HEK293 (cell line): ENCODE measurements at regions not wholly inside any gene's neighbourhood (a gene's known extent, or its start where the extent isn't known, plus 50 kb on each side); places are given as distances from the start of the nearest gene placed in this dataset.

Source experiments
- HOXD13 ChIP-seq: sonication (generic); formaldehyde crosslinking; IDR thresholded peaks from 2 replicates; pipeline ENCODE4 v1.8.0; 2022; ENCODE audit warnings: missing genetic modification reagents, borderline replicate concordance
- KLF1 ChIP-seq: fragments of 450-650 bp; formaldehyde crosslinking; IDR thresholded peaks from 2 replicates; pipeline ENCODE4 v1.5.1; 2016; ENCODE audit warnings: missing biosample characterization, missing genetic modification characterization
- KLF8 ChIP-seq: fragments of 450-650 bp; formaldehyde crosslinking; IDR thresholded peaks from 2 replicates; pipeline ENCODE4 v1.5.1; 2016; ENCODE audit warnings: missing biosample characterization, missing genetic modification characterization
- OSR2 ChIP-seq: fragments of 450-650 bp; formaldehyde crosslinking; IDR thresholded peaks from 2 replicates; pipeline ENCODE4 v1.5.1; 2016; ENCODE audit warnings: missing biosample characterization, missing genetic modification characterization
- SETDB1 ChIP-seq: IDR thresholded peaks from one replicate; pipeline ENCODE4 v1.6.1; 2017; ENCODE audit warnings: mild to moderate bottlenecking, low read length, moderate library complexity, mixed read lengths; ENCODE audit not compliant: insufficient read length
- SP3 ChIP-seq: fragments of 450-650 bp; formaldehyde crosslinking; IDR thresholded peaks from 2 replicates; pipeline ENCODE4 v1.5.1; 2016; ENCODE audit warnings: missing biosample characterization, missing genetic modification characterization
- WT1 ChIP-seq: fragments of 450-650 bp; formaldehyde crosslinking; IDR thresholded peaks from 2 replicates; pipeline ENCODE4 v1.5.1; 2016; ENCODE audit warnings: missing biosample characterization, missing genetic modification characterization
- YY1 ChIP-seq: fragments of 450-650 bp; formaldehyde crosslinking; IDR thresholded peaks from 2 replicates; pipeline ENCODE4 v1.5.1; 2018; ENCODE audit warnings: missing biosample characterization, missing genetic modification characterization
- ZBTB7A ChIP-seq: fragments of 450-650 bp; formaldehyde crosslinking; IDR thresholded peaks from 2 replicates; pipeline ENCODE4 v1.5.1; 2016; ENCODE audit warnings: low read depth, missing biosample characterization, missing genetic modification characterization
- ZNF112 ChIP-seq: fragments of 450-650 bp; formaldehyde crosslinking; IDR thresholded peaks from 2 replicates; pipeline ENCODE4 v1.5.0; 2017; ENCODE audit warnings: missing biosample characterization, missing genetic modification characterization
- ZNF132 ChIP-seq: fragments of 450-650 bp; formaldehyde crosslinking; IDR thresholded peaks from 2 replicates; pipeline ENCODE4 v1.5.1; 2017; ENCODE audit warnings: missing biosample characterization, missing genetic modification characterization, borderline replicate concordance
- ZNF146 ChIP-seq: fragments of 450-650 bp; formaldehyde crosslinking; IDR thresholded peaks from 2 replicates; pipeline ENCODE4 v1.5.1; 2016; ENCODE audit warnings: missing biosample characterization, missing genetic modification characterization
- ZNF175 ChIP-seq: fragments of 450-650 bp; formaldehyde crosslinking; IDR thresholded peaks from 2 replicates; pipeline ENCODE4 v1.5.1; 2016; ENCODE audit warnings: missing biosample characterization, missing genetic modification characterization
- ZNF184 ChIP-seq: fragments of 450-650 bp; IDR thresholded peaks from 2 replicates; pipeline ENCODE4 v1.5.1; 2018; ENCODE audit warnings: missing biosample characterization, mild to moderate bottlenecking, missing genetic modification characterization
- ZNF2 ChIP-seq: fragments of 450-650 bp; formaldehyde crosslinking; IDR thresholded peaks from 2 replicates; pipeline ENCODE4 v1.5.1; 2016; ENCODE audit warnings: missing biosample characterization, missing genetic modification characterization
- ZNF202 ChIP-seq: fragments of 450-650 bp; formaldehyde crosslinking; IDR thresholded peaks from 2 replicates; pipeline ENCODE4 v1.5.1; 2016; ENCODE audit warnings: missing biosample characterization, missing genetic modification characterization, borderline replicate concordance
- ZNF221 ChIP-seq: fragments of 450-650 bp; formaldehyde crosslinking; IDR thresholded peaks from 2 replicates; pipeline ENCODE4 v1.5.1; 2017; ENCODE audit warnings: missing biosample characterization, missing genetic modification characterization, borderline replicate concordance
- ZNF426 ChIP-seq: fragments of 450-650 bp; formaldehyde crosslinking; IDR thresholded peaks from 2 replicates; pipeline ENCODE4 v1.5.1; 2017; ENCODE audit warnings: missing biosample characterization, missing genetic modification characterization, mild to moderate bottlenecking, inconsistent platforms, moderate library complexity
- ZNF48 ChIP-seq: fragments of 450-650 bp; formaldehyde crosslinking; IDR thresholded peaks from 2 replicates; pipeline ENCODE4 v1.5.1; 2016; ENCODE audit warnings: missing biosample characterization, missing genetic modification characterization
- ZNF555 ChIP-seq: fragments of 450-650 bp; formaldehyde crosslinking; conservative IDR thresholded peaks from 2 replicates; pipeline ENCODE4 v1.5.1; 2017; ENCODE audit warnings: missing biosample characterization, mild to moderate bottlenecking, missing genetic modification characterization, inconsistent platforms
- ZNF571 ChIP-seq: fragments of 450-650 bp; formaldehyde crosslinking; IDR thresholded peaks from 2 replicates; pipeline ENCODE4 v1.5.0; 2017; ENCODE audit warnings: missing biosample characterization, missing genetic modification characterization
- ZNF658 ChIP-seq: fragments of 450-650 bp; formaldehyde crosslinking; IDR thresholded peaks from 2 replicates; pipeline ENCODE4; 2016; ENCODE audit warnings: missing biosample characterization, missing genetic modification characterization
- ZNF677 ChIP-seq: fragments of 450-650 bp; IDR thresholded peaks from 2 replicates; pipeline ENCODE4 v1.5.0; 2018; ENCODE audit warnings: missing biosample characterization, mild to moderate bottlenecking, missing genetic modification characterization, moderate library complexity
- ZNF768 ChIP-seq: fragments of 450-650 bp; formaldehyde crosslinking; IDR thresholded peaks from 2 replicates; pipeline ENCODE4 v1.5.1; 2018; ENCODE audit warnings: missing biosample characterization, mild to moderate bottlenecking, missing genetic modification characterization
- ZNF776 ChIP-seq: fragments of 450-650 bp; formaldehyde crosslinking; IDR thresholded peaks from 2 replicates; pipeline ENCODE4 v1.5.0; 2017; ENCODE audit warnings: missing biosample characterization, missing genetic modification characterization, borderline replicate concordance
- ZNF791 ChIP-seq: fragments of 450-650 bp; formaldehyde crosslinking; IDR thresholded peaks from 2 replicates; pipeline ENCODE4 v1.5.1; 2016; ENCODE audit warnings: missing biosample characterization, missing genetic modification characterization
- ZNF830 ChIP-seq: fragments of 450-650 bp; IDR thresholded peaks from 2 replicates; pipeline ENCODE4 v1.5.0; 2018; ENCODE audit warnings: missing biosample characterization, missing genetic modification characterization, low read depth, mild to moderate bottlenecking, moderate library complexity
- ZNF837 ChIP-seq: fragments of 450-650 bp; formaldehyde crosslinking; IDR thresholded peaks from 2 replicates; pipeline ENCODE4 v1.5.1; 2016; ENCODE audit warnings: missing biosample characterization, missing genetic modification characterization
- TF ChIP-seq, protein P1 (sequence below): fragments of 450-650 bp; formaldehyde crosslinking; IDR thresholded peaks from 2 replicates; pipeline ENCODE4 v1.5.1; 2016; ENCODE audit warnings: missing biosample characterization, missing genetic modification characterization
- TF ChIP-seq, protein P2 (sequence below): fragments of 450-650 bp; formaldehyde crosslinking; IDR thresholded peaks from 2 replicates; pipeline ENCODE4 v1.5.1; 2016; ENCODE audit warnings: missing biosample characterization, missing genetic modification characterization
- TF ChIP-seq, protein P3 (sequence below): fragments of 450-650 bp; formaldehyde crosslinking; IDR thresholded peaks from 2 replicates; pipeline ENCODE4 v1.5.1; 2016; ENCODE audit warnings: missing biosample characterization, missing genetic modification characterization
- TF ChIP-seq, protein P4 (sequence below): fragments of 450-650 bp; formaldehyde crosslinking; IDR thresholded peaks from 2 replicates; pipeline ENCODE4 v1.5.1; 2016; ENCODE audit warnings: missing biosample characterization, missing genetic modification characterization
- TF ChIP-seq, protein P5 (sequence below): fragments of 450-650 bp; formaldehyde crosslinking; IDR thresholded peaks from 2 replicates; pipeline ENCODE4 v1.5.1; 2016; ENCODE audit warnings: missing biosample characterization, missing genetic modification characterization

DNA sequence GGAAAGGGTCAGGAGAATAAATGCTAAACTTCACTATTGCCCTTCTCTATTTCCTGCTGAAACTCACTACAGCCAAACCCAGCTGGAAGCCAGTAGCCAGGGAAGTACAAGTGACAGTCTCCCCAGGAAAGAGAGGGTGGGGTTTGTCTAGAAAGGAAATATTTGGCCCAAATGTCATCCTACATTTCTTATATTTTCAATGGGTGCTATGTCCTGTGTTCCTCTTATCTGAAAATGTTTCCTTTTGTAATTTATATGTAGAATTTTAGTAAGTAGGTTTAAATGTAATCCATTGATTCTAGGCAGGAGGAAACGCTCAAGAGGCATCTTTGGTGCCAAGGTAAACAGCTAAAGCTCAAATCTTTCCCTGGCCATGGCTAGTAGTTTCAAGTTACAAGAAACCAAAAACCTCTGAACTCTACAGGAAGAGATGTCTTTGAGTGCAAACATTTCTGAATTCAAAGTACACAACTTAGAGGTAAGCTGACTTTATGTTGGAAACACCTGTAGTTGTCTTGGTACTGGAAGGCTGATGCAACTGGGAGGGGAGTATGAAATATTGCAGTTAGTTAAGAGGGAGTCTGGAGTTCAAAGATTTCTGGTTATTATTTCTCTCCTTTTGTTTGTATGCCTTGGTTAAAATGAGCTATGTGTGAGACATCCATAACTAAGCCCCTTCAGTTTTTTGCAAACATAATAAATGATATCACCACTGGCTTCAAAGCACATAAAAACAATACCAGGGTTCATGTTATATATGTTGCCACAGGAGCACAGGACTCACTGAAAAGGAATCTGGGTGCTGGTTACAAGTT lies 356.1 kb upstream of the ZC3H15 start (continued):
- TF ChIP-seq, protein P1, sequence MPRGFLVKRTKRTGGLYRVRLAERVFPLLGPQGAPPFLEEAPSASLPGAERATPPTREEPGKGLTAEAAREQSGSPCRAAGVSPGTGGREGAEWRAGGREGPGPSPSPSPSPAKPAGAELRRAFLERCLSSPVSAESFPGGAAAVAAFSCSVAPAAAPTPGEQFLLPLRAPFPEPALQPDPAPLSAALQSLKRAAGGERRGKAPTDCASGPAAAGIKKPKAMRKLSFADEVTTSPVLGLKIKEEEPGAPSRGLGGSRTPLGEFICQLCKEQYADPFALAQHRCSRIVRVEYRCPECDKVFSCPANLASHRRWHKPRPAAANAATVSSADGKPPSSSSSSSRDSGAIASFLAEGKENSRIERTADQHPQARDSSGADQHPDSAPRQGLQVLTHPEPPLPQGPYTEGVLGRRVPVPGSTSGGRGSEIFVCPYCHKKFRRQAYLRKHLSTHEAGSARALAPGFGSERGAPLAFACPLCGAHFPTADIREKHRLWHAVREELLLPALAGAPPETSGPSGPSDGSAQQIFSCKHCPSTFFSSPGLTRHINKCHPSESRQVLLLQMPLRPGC, result no peak
- TF ChIP-seq YY1 (tag by site-specific recombination) (no peak), ZNF202 (tag by site-specific recombination) (no peak), ZNF571 (tag by site-specific recombination) (no peak), ZNF426 (tag by site-specific recombination) (no peak), ZNF830 (tag by site-specific recombination) (no peak), ZBTB7A (no peak), ZNF146 (tag by site-specific recombination) (no peak), SP3 (no peak), KLF8 (tag by site-specific recombination) (peak; percentile 17; the same call in 1 of the 2 replicates), ZNF2 (tag by site-specific recombination) (no peak), ZNF221 (no peak), ZNF132 (no peak), KLF1 (tag by site-specific recombination) (no peak), HOXD13 (CRISPR knock-in tag) (no peak), OSR2 (tag by site-specific recombination) (peak; percentile 61), ZNF768 (tag by site-specific recombination) (no peak), ZNF791 (tag by site-specific recombination) (no peak), ZNF184 (tag by site-specific recombination) (no peak), ZNF776 (tag by site-specific recombination) (no peak), ZNF555 (tag by site-specific recombination) (no peak), ZNF837 (tag by site-specific recombination) (no peak), SETDB1 (no peak), ZNF48 (tag by site-specific recombination) (no peak), ZNF112 (tag by site-specific recombination) (no peak), ZNF658 (tag by site-specific recombination) (no peak), WT1 (tag by site-specific recombination) (peak; percentile 84; the same call in 1 of the 2 replicates), ZNF677 (no peak), ZNF175 (tag by site-specific recombination) (no peak)
- TF ChIP-seq, protein P2, sequence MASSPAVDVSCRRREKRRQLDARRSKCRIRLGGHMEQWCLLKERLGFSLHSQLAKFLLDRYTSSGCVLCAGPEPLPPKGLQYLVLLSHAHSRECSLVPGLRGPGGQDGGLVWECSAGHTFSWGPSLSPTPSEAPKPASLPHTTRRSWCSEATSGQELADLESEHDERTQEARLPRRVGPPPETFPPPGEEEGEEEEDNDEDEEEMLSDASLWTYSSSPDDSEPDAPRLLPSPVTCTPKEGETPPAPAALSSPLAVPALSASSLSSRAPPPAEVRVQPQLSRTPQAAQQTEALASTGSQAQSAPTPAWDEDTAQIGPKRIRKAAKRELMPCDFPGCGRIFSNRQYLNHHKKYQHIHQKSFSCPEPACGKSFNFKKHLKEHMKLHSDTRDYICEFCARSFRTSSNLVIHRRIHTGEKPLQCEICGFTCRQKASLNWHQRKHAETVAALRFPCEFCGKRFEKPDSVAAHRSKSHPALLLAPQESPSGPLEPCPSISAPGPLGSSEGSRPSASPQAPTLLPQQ (tag by site-specific recombination), result 0 out of 2 replicates have a peak, but pooled peaks have one; percentile 15
- TF ChIP-seq, protein P3, sequence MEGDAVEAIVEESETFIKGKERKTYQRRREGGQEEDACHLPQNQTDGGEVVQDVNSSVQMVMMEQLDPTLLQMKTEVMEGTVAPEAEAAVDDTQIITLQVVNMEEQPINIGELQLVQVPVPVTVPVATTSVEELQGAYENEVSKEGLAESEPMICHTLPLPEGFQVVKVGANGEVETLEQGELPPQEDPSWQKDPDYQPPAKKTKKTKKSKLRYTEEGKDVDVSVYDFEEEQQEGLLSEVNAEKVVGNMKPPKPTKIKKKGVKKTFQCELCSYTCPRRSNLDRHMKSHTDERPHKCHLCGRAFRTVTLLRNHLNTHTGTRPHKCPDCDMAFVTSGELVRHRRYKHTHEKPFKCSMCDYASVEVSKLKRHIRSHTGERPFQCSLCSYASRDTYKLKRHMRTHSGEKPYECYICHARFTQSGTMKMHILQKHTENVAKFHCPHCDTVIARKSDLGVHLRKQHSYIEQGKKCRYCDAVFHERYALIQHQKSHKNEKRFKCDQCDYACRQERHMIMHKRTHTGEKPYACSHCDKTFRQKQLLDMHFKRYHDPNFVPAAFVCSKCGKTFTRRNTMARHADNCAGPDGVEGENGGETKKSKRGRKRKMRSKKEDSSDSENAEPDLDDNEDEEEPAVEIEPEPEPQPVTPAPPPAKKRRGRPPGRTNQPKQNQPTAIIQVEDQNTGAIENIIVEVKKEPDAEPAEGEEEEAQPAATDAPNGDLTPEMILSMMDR (tag by site-specific recombination), result no peak
- TF ChIP-seq, protein P4, sequence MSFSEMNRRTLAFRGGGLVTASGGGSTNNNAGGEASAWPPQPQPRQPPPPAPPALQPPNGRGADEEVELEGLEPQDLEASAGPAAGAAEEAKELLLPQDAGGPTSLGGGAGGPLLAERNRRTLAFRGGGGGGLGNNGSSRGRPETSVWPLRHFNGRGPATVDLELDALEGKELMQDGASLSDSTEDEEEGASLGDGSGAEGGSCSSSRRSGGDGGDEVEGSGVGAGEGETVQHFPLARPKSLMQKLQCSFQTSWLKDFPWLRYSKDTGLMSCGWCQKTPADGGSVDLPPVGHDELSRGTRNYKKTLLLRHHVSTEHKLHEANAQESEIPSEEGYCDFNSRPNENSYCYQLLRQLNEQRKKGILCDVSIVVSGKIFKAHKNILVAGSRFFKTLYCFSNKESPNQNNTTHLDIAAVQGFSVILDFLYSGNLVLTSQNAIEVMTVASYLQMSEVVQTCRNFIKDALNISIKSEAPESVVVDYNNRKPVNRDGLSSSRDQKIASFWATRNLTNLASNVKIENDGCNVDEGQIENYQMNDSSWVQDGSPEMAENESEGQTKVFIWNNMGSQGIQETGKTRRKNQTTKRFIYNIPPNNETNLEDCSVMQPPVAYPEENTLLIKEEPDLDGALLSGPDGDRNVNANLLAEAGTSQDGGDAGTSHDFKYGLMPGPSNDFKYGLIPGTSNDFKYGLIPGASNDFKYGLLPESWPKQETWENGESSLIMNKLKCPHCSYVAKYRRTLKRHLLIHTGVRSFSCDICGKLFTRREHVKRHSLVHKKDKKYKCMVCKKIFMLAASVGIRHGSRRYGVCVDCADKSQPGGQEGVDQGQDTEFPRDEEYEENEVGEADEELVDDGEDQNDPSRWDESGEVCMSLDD (tag by site-specific recombination), result no peak
- TF ChIP-seq, protein P5, sequence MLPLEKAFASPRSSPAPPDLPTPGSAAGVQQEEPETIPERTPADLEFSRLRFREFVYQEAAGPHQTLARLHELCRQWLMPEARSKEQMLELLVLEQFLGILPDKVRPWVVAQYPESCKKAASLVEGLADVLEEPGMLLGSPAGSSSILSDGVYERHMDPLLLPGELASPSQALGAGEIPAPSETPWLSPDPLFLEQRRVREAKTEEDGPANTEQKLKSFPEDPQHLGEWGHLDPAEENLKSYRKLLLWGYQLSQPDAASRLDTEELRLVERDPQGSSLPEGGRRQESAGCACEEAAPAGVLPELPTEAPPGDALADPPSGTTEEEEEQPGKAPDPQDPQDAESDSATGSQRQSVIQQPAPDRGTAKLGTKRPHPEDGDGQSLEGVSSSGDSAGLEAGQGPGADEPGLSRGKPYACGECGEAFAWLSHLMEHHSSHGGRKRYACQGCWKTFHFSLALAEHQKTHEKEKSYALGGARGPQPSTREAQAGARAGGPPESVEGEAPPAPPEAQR (tag by site-specific recombination), result no peak
